ENCODE measurements at regions not wholly inside any gene's neighbourhood (a gene's known extent, or its start where the extent isn't known, plus 50 kb on each side); places are given as distances from the start of the nearest gene placed in this dataset.

- Histone ChIP-seq H3K27ac (ENCODE audit: low read depth in 1 of 2, low read length in 1 of 2) (no peak overlapping the region), H3K36me3 (ENCODE audit: control insufficient read depth in 4 of 4, insufficient read depth in 4 of 4, low read length in 4 of 4) (no peaks in the 10 kb centered on the region)
- TF ChIP-seq, protein P1, sequence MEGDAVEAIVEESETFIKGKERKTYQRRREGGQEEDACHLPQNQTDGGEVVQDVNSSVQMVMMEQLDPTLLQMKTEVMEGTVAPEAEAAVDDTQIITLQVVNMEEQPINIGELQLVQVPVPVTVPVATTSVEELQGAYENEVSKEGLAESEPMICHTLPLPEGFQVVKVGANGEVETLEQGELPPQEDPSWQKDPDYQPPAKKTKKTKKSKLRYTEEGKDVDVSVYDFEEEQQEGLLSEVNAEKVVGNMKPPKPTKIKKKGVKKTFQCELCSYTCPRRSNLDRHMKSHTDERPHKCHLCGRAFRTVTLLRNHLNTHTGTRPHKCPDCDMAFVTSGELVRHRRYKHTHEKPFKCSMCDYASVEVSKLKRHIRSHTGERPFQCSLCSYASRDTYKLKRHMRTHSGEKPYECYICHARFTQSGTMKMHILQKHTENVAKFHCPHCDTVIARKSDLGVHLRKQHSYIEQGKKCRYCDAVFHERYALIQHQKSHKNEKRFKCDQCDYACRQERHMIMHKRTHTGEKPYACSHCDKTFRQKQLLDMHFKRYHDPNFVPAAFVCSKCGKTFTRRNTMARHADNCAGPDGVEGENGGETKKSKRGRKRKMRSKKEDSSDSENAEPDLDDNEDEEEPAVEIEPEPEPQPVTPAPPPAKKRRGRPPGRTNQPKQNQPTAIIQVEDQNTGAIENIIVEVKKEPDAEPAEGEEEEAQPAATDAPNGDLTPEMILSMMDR (IDR thresholded peaks at IDR 0.05; ENCODE audit: control extremely low read depth, extremely low read depth), result no peak
These were observed 224.0 kb downstream of the KTN1 start for GRCh38 chr14:55803873-55804553.

DNA sequence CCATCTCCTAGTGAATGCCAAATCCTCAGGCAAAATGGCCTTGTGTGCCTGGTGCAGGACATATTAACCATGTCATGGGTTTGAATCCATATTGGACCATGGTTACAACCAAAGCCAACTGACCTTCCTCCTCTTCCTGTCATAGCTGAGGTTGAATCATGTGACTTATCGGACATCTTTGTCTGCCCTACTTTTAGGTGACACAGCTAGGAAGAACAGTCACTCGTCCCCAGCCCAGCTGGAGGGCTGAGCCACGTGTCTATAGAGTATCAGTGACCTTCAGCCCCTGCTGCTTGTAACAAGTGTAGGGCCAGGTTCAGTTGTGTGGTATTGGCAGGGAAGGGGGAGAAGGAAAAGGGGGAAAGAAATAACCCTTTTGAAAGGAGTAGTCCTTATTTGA lies 225.2 kb downstream of the KTN1 start:
- 86% methylated on average over 3 of the region's 3 CpGs for WGBS, 2 donors
- no peak overlapping the region for H3K9ac ChIP-seq (ENCODE audit: insufficient read depth in 1 of 2, low read length in 2 of 2)
- no peak overlapping the region for H3K27ac ChIP-seq (ENCODE audit: low read depth in 1 of 2, low read length in 1 of 2)
- H3K9me3 ChIP-seq (ENCODE audit: control insufficient read depth in 4 of 4, insufficient read depth in 3 of 4, low read length in 3 of 4), result no peaks in the 10 kb centered on the region
- no peaks in the 10 kb centered on the region for H3K36me3 ChIP-seq (ENCODE audit: control insufficient read depth in 4 of 4, insufficient read depth in 4 of 4, low read length in 4 of 4)
- H3K4me3 ChIP-seq, result no peak overlapping the region
- peaks cover 4 to 10% (median 7%) of the 10 kb centered on the region in 5 donors for H3K4me1 ChIP-seq (ENCODE audit: control insufficient read depth in 5 of 5, insufficient read depth in 5 of 5, low read length in 5 of 5)
- peaks cover 0 to 3% (median 0%) of the 10 kb centered on the region in 3 donors for H3K27me3 ChIP-seq (ENCODE audit: control insufficient read depth in 3 of 3, insufficient read depth in 3 of 3, low read length in 2 of 3)
- DNase-seq, result no peak
- TF ChIP-seq, protein P1 (IDR thresholded peaks at IDR 0.05; ENCODE audit: control extremely low read depth, extremely low read depth), result no peak
- ATAC-seq (ENCODE audit: insufficient read depth, low FRiP score), result no peak

More at GRCh38 chr14:55803873-55804553, 224.0 kb downstream of the KTN1 start:
- Histone ChIP-seq H3K27me3 (ENCODE audit: control insufficient read depth in 3 of 3, insufficient read depth in 3 of 3, low read length in 2 of 3) (peaks cover 0 to 3% (median 0%) of the 10 kb centered on the region in 3 donors), H3K9me3 (ENCODE audit: control insufficient read depth in 4 of 4, insufficient read depth in 3 of 4, low read length in 3 of 4) (no peaks in the 10 kb centered on the region), H3K4me1 (ENCODE audit: control insufficient read depth in 5 of 5, insufficient read depth in 5 of 5, low read length in 5 of 5) (peaks cover 4 to 10% (median 7%) of the 10 kb centered on the region in 5 donors), H3K9ac (ENCODE audit: insufficient read depth in 1 of 2, low read length in 2 of 2) (no peak overlapping the region), H3K4me3 (no peak overlapping the region)
- ATAC-seq (ENCODE audit: insufficient read depth, low FRiP score), result no peak
- no peak for DNase-seq
- 90 to 93% methylated on average over 5 of the region's 5 CpGs for WGBS, 2 donors

DNA sequence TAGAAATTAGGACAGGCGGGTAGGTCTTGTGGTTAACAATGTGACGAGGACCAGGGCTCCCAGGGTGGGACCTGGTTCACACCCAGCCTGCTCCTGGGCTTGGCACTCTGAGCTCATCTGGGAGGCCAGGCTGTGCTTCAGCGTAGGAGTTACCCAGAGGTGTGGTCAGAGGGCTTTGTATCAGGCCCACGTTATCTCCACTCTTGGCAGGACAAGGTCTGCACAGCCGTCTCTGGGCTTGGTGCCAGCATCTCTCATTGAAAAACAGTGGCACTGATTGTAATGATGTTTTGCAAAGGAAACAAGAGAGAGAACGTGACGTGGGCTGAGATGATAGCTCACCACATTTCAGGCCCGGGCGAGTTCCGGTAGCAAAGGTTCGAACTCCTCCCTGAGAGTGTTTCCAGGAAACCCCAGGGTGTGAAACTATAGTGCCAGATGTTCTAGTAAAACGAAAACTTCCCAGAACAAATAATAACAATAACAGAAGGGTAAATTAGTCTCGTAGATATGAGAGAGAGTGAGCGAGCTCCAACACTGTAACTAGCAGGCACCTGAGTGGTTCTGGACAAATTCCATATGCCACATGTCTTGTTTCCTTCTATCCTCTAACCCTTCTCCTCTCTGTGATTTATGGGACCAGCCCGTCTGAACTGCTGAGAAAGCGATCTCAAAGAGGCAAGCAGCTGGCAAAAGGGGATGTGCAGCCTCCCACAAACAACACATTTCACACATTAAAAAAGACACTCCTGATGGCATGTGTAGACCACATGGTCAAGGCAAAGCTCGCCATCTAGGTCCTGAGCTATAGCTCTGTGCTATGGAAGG lies 227.3 kb downstream of the KTN1 start:
- Histone ChIP-seq H3K9me3 (ENCODE audit: control insufficient read depth in 4 of 4, insufficient read depth in 3 of 4, low read length in 3 of 4) (no peaks in the 10 kb centered on the region), H3K27me3 (ENCODE audit: control insufficient read depth in 3 of 3, insufficient read depth in 3 of 3, low read length in 2 of 3) (peaks cover 0 to 3% (median 0%) of the 10 kb centered on the region in 3 donors), H3K9ac (ENCODE audit: insufficient read depth in 1 of 2, low read length in 2 of 2) (no peak overlapping the region), H3K4me1 (ENCODE audit: control insufficient read depth in 5 of 5, insufficient read depth in 5 of 5, low read length in 5 of 5) (peaks cover 4 to 10% (median 7%) of the 10 kb centered on the region in 5 donors), H3K4me3 (no peak overlapping the region), H3K27ac (ENCODE audit: low read depth in 1 of 2, low read length in 1 of 2) (peak overlapping the region in 1 of 2 donors; percentile 58), H3K36me3 (ENCODE audit: control insufficient read depth in 4 of 4, insufficient read depth in 4 of 4, low read length in 4 of 4) (no peaks in the 10 kb centered on the region)
- DNase-seq (peak; percentile 71 to 76 (median 75)), ATAC-seq (ENCODE audit: insufficient read depth, low FRiP score) (peak; percentile 78)
- WGBS, 2 donors, result 26 to 33% methylated on average over 17 of the region's 17 CpGs
- TF ChIP-seq, protein P1 (IDR thresholded peaks at IDR 0.05; ENCODE audit: control extremely low read depth, extremely low read depth), result no peak

Measured in lung (tissue), 11 donors.